ENCODE measurements at regions not wholly inside any gene's neighbourhood (a gene's known extent, or its start where the extent isn't known, plus 50 kb on each side); places are given as distances from the start of the nearest gene placed in this dataset.

- BruUV-seq (replicated peaks), result no TSS peak
- no peaks in the 10 kb centered on the region for H3K9me3 Mint-ChIP-seq (ENCODE audit: unreplicated experiment)
- H3K27ac Mint-ChIP-seq (ENCODE audit: low read depth, unreplicated experiment), result no peak overlapping the region
- CTCF ChIA-PET, result interaction anchor here (0.7 kb wide), 1 partner anchor 10 kb away, joined by 3 read pairs; no protein-coding TSS in a partner anchor
- no peaks in the 10 kb centered on the region for H3K36me3 Mint-ChIP-seq (ENCODE audit: insufficient read depth, unreplicated experiment)
- H3K4me1 Mint-ChIP-seq (ENCODE audit: insufficient read depth, unreplicated experiment), result peaks cover 6% of the 10 kb centered on the region
- H3K4me3 Mint-ChIP-seq (ENCODE audit: unreplicated experiment), result no peak overlapping the region
- no peak for TF ChIP-seq CTCF (IDR thresholded peaks at IDR 0.05; ENCODE audit: unreplicated experiment)
- no peak for DNase-seq (ENCODE audit: unreplicated experiment)
- H3K27me3 Mint-ChIP-seq (ENCODE audit: insufficient read depth, unreplicated experiment), result no peaks in the 10 kb centered on the region
- POLR2A ChIA-PET, result no interaction called here
- intact Hi-C loops (cut with micrococcal nuclease), result no loop called here
Measured at GRCh38 chr18:57961876-57962505, 82.0 kb upstream of the NEDD4L start.

- no peak for TF ChIP-seq CTCF (IDR thresholded peaks at IDR 0.05; ENCODE audit: unreplicated experiment)
- H3K9me3 Mint-ChIP-seq (ENCODE audit: unreplicated experiment), result no peaks in the 10 kb centered on the region
- no peaks in the 10 kb centered on the region for H3K36me3 Mint-ChIP-seq (ENCODE audit: insufficient read depth, unreplicated experiment)
- DNase-seq (ENCODE audit: unreplicated experiment), result no peak
- peaks cover 6% of the 10 kb centered on the region for H3K4me1 Mint-ChIP-seq (ENCODE audit: insufficient read depth, unreplicated experiment)
- CTCF ChIA-PET, result interaction anchor here (0.6 to 0.7 kb wide), 2 partner anchors 9 to 43 kb away, joined by 3 read pairs; no protein-coding TSS in a partner anchor
- intact Hi-C loops (cut with micrococcal nuclease), result no loop called here
- H3K27ac Mint-ChIP-seq (ENCODE audit: low read depth, unreplicated experiment), result no peak overlapping the region
- no peaks in the 10 kb centered on the region for H3K27me3 Mint-ChIP-seq (ENCODE audit: insufficient read depth, unreplicated experiment)
- BruUV-seq (replicated peaks), result no TSS peak
- H3K4me3 Mint-ChIP-seq (ENCODE audit: unreplicated experiment), result no peak overlapping the region
- POLR2A ChIA-PET, result interaction anchor here (0.6 kb wide), 1 partner anchor 768 kb away, joined by 3 read pairs; no protein-coding TSS in a partner anchor
Measured at GRCh38 chr18:57961411-57961810, 82.6 kb upstream of the NEDD4L start.

- no peak overlapping the region for H3K27ac Mint-ChIP-seq (ENCODE audit: low read depth, unreplicated experiment)
- POLR2A ChIA-PET, result interaction anchor here (0.6 to 1.6 kb wide), 10 partner anchors 9 to 338 kb away, joined by 3 to 9 read pairs (median 4); partner anchors contain the start of gene NARS1
- H3K4me3 Mint-ChIP-seq (ENCODE audit: unreplicated experiment), result no peak overlapping the region
- peak; percentile 84 for DNase-seq (ENCODE audit: unreplicated experiment)
- H3K4me1 Mint-ChIP-seq (ENCODE audit: insufficient read depth, unreplicated experiment), result peaks cover 6% of the 10 kb centered on the region
- no TSS peak for BruUV-seq (replicated peaks)
- CTCF ChIA-PET, result interaction anchor here (0.6 to 2.4 kb wide), 20 partner anchors 11 to 266 kb away, joined by 3 to 11 read pairs (median 4); partner anchors contain the start of gene NEDD4L
- H3K36me3 Mint-ChIP-seq (ENCODE audit: insufficient read depth, unreplicated experiment), result no peaks in the 10 kb centered on the region
- intact Hi-C loops (cut with micrococcal nuclease), result loop anchor here (1.0 to 5.0 kb wide), 6 partner anchors 77 to 327 kb away; no protein-coding TSS in a partner anchor
- TF ChIP-seq CTCF (IDR thresholded peaks at IDR 0.05; ENCODE audit: unreplicated experiment), result peak; percentile 53
- H3K9me3 Mint-ChIP-seq (ENCODE audit: unreplicated experiment), result no peaks in the 10 kb centered on the region
- H3K27me3 Mint-ChIP-seq (ENCODE audit: insufficient read depth, unreplicated experiment), result no peaks in the 10 kb centered on the region
Measured at GRCh38 chr18:57959278-57959677, 84.7 kb upstream of the NEDD4L start.

GRCh38 chr18:57957210-57957609 lies 86.8 kb upstream of the NEDD4L start:
- no TSS peak for BruUV-seq (replicated peaks)
- CTCF ChIA-PET, result interaction anchor here (1.0 kb wide), 1 partner anchor 61 kb away, joined by 3 read pairs; no protein-coding TSS in a partner anchor
- POLR2A ChIA-PET, result interaction anchor here (0.9 to 1.1 kb wide), 2 partner anchors 8 to 10 kb away, joined by 3 read pairs; no protein-coding TSS in a partner anchor
- DNase-seq (ENCODE audit: unreplicated experiment), result no peak
- Mint-ChIP-seq H3K9me3 (ENCODE audit: unreplicated experiment) (no peaks in the 10 kb centered on the region), H3K4me3 (ENCODE audit: unreplicated experiment) (no peak overlapping the region), H3K36me3 (ENCODE audit: insufficient read depth, unreplicated experiment) (no peaks in the 10 kb centered on the region), H3K27ac (ENCODE audit: low read depth, unreplicated experiment) (no peak overlapping the region), H3K27me3 (ENCODE audit: insufficient read depth, unreplicated experiment) (no peaks in the 10 kb centered on the region), H3K4me1 (ENCODE audit: insufficient read depth, unreplicated experiment) (peaks cover 6% of the 10 kb centered on the region)
- no peak for TF ChIP-seq CTCF (IDR thresholded peaks at IDR 0.05; ENCODE audit: unreplicated experiment)
- intact Hi-C loops (cut with micrococcal nuclease), result loop anchor here (5.0 kb wide), 2 partner anchors 180 to 325 kb away; no protein-coding TSS in a partner anchor

Measured in MCF 10A (cell line).